ENCODE measurements at regions not wholly inside any gene's neighbourhood (a gene's known extent, or its start where the extent isn't known, plus 50 kb on each side); places are given as distances from the start of the nearest gene placed in this dataset.

DNA sequence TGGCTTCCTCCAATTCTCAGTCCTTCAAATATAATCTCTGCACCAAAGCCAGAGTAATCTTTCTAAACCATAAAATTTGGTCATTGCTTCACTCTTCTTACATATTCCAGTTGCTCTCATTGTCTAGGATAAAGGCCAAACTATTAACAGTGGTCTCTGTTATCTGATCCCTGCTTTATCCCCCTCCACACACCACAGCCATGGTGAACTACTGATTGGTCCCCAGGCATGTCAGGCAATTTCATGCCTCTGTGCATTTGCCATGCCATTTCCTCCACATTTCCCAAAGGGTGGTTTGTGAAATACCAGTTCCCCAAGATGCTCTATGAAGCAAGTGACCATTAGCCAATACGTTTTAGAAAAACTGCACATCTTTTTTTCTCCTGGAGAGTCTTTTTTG lies 97.0 kb downstream of the FAM181B start:
- no peak for TF ChIP-seq ZFX (IDR thresholded peaks at IDR 0.05; ENCODE audit: borderline replicate concordance)
- TF ChIP-seq, protein P1, sequence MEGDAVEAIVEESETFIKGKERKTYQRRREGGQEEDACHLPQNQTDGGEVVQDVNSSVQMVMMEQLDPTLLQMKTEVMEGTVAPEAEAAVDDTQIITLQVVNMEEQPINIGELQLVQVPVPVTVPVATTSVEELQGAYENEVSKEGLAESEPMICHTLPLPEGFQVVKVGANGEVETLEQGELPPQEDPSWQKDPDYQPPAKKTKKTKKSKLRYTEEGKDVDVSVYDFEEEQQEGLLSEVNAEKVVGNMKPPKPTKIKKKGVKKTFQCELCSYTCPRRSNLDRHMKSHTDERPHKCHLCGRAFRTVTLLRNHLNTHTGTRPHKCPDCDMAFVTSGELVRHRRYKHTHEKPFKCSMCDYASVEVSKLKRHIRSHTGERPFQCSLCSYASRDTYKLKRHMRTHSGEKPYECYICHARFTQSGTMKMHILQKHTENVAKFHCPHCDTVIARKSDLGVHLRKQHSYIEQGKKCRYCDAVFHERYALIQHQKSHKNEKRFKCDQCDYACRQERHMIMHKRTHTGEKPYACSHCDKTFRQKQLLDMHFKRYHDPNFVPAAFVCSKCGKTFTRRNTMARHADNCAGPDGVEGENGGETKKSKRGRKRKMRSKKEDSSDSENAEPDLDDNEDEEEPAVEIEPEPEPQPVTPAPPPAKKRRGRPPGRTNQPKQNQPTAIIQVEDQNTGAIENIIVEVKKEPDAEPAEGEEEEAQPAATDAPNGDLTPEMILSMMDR (IDR thresholded peaks at IDR 0.05): no peak
- H3K27ac ChIP-seq: no peak overlapping the region

DNA sequence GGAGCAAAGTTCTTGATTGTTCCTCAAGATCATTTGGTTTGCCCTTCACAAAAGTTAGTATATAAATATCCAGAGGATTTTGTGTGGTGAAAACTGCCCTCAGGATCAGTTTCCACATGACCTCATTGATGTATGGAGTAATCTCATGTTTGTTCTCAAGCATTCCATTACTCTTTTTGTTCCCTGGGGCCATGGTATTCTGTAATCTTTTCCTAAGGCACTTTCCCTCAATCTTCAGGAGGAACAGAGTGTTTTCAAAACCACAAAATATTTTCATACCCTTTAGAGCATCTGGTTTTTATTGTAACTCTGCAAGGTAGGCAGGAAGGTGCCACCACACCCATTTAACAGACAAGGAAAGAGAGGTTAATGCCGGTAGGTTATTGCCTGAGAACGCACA lies 99.6 kb downstream of the FAM181B start:
- H3K27ac ChIP-seq: no peak overlapping the region
- TF ChIP-seq ZFX (IDR thresholded peaks at IDR 0.05; ENCODE audit: borderline replicate concordance): no peak

DNA sequence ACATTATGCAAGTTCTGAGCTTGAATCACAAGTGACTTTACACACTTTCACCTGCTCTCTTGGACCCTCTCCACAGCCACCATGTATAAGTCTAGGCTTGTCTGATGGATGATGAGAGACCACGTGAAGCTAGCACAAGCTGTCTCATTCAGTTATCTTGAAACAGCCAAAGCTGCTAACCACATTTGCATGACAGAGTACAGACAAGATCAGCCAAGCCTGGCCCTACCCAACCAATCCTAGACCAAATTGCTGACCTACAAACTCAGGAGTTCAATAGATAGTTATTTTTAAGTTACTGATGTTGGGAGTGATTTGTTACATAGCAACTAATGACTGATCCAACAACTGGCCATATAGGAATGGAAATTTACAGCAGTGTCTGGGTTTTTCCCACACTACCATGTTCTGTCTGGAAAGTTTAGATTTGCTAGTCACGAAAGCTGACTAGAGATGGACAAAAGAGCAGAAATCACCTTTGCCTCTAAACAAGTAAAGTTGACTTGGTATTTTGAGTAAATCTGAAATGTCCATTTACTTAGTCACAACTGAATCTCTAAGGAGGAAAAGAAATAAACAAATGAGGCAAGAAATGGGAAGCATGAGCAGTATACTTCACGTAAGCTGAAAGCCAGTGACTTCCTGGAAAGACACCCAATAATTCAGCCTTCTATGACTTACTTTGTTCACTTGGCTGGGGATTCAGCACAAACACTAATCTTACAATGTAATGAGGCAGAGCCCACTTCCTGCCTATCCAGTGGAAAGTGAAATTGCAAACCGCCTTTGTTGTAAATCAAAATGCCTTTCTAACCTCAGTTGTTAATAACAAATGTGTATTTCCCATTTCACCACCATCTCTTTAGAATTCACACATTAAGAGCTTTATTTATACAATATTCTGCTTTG lies 101.7 kb downstream of the FAM181B start:
- TF ChIP-seq, protein P1 (IDR thresholded peaks at IDR 0.05): no peak
- no peak overlapping the region for H3K27ac ChIP-seq

DNA sequence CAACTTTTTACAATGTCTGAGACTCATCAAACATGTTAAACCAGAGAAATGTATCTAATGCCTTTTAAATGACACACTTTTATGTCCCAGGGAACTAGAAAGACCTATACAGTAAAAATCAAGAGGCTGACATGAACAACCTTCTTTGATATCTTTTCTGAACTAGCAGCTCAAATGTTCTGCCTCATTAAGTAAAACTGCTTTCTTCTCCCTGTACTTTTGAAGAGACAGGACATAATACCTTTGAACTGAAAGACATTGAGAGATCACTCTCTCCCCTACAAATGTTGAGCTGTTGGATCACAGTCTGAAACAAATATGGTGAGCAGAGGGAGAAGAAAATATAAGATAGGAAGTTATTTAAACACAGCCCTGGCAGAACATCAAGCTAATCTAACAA lies 123.0 kb downstream of the FAM181B start:
- TF ChIP-seq, protein P1 (IDR thresholded peaks at IDR 0.05): no peak
- TF ChIP-seq ZFX (IDR thresholded peaks at IDR 0.05; ENCODE audit: borderline replicate concordance): no peak
- no peak overlapping the region for H3K27ac ChIP-seq

DNA sequence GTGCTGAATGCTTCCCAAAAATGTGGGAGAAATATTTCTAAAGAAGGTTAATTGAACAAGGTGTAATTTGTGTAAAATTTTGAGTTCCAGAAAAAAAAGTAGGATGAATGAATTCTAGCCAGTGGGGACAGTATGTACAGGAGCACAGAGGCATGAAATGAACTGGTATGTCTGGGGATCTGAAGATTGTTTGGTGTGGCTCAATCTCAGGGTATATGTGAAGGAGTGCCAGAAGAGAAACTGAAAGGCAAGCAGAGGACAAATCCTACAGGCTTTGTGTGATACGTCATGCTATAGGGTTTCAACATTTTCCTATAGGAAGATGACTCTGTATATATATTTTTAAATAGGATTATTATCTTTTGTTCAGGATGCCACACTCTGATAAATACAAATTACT lies 126.9 kb downstream of the FAM181B start:
- TF ChIP-seq ZFX (IDR thresholded peaks at IDR 0.05; ENCODE audit: borderline replicate concordance): no peak
- TF ChIP-seq, protein P1 (IDR thresholded peaks at IDR 0.05): no peak
- H3K27ac ChIP-seq: no peak overlapping the region

DNA sequence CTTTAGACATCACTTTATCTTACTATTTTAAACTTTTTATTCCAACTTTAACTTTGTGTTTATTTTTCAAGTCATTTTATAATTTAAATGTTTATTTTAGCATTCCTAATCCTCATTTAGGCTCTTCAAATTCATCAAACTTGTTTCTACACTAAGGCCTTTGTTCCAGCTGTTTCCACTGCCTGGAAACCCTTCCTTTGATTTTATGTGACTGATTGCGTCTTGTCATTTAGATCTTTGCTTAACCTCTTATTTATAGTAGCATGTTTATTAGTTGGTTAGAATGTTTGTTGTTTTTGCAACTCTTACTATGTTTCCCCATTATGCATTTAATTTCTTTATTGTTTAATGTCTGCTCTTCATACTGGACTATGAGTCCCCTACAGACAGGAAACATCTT lies 132.0 kb downstream of the FAM181B start:
- TF ChIP-seq, protein P1 (IDR thresholded peaks at IDR 0.05): no peak
- TF ChIP-seq ZFX (IDR thresholded peaks at IDR 0.05; ENCODE audit: borderline replicate concordance): no peak
- H3K27ac ChIP-seq: no peak overlapping the region

DNA sequence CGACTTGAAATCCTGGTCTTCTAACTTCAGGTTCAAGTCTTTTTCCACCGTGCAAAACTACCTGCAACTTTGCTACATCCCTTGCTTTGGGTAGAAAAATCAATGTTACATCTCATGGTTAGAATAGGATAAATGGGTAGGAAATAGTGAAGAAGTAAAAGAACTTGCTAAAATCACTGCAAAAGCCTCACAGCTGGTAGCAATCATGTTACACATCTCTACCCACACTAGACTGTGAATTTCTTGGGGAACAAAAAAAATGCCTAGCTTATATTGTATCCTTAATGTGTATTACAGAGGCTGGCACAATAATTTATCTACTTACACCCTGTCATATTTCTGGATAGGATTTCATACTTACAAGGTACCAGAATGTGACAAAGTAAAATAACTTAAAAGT lies 133.8 kb downstream of the FAM181B start:
- TF ChIP-seq, protein P1 (IDR thresholded peaks at IDR 0.05): no peak
- TF ChIP-seq ZFX (IDR thresholded peaks at IDR 0.05; ENCODE audit: borderline replicate concordance): no peak
- no peak overlapping the region for H3K27ac ChIP-seq
